Left lung (tissue), 4 donors: ENCODE measurements at regions not wholly inside any gene's neighbourhood (a gene's known extent, or its start where the extent isn't known, plus 50 kb on each side); places are given as distances from the start of the nearest gene placed in this dataset.

ENCODE experiments used
- ATAC-seq: fragments of 200-7000 bp; cut with Tn5 transposase; one replicate; pipeline ENCODE4 v1.9.1; 2020; ENCODE audit warnings: moderate library complexity
- DNase-seq, 4 donors: peaks; one replicate each; pipeline ENCODE4 v3.0.0-alpha.2; 2013 to 2020
- H3K27ac ChIP-seq, 2 donors: fragments of 200-600 bp; sonication (generic) in 1 of 2; one replicate each; pipeline versions ENCODE4 v1.5.0 to v1.8.0; 2020 to 2021
- H3K27me3 ChIP-seq, 2 donors: fragments of 200-600 bp; sonication (generic) in 1 of 2; one replicate each; pipeline versions ENCODE4 v1.5.0 to v1.8.0; 2020 to 2021
- H3K36me3 ChIP-seq, 2 donors: fragments of 200-600 bp; sonication (generic) in 1 of 2; one replicate each; pipeline versions ENCODE4 v1.5.0 to v1.8.0; 2020 to 2021
- H3K4me1 ChIP-seq, 2 donors: fragments of 200-600 bp; one replicate each; pipeline ENCODE4 v1.8.0; 2021
- H3K4me3 ChIP-seq, 2 donors: fragments of 200-600 bp; sonication (generic) in 1 of 2; one replicate each; pipeline versions ENCODE4 v1.5.0 to v1.8.0; 2020 to 2021; ENCODE audit warnings: mild to moderate bottlenecking in 1 of 2
- H3K9me3 ChIP-seq, 2 donors: fragments of 200-600 bp; sonication (generic) in 1 of 2; one replicate each; pipeline versions ENCODE4 v1.5.0 to v1.8.0; 2020 to 2021
- CTCF ChIP-seq, 2 donors: fragments of 200-600 bp; sonication (generic) in 1 of 2; IDR thresholded peaks; one replicate each; pipeline versions ENCODE4 v1.5.0 to v1.8.0; 2021; ENCODE audit warnings: antibody characterized with exemption in 2 of 2
- intact Hi-C, 2 donors: fragments of 100-400 bp; cut with DNase I; formaldehyde crosslinking; loops; one replicate each; pipeline versions ENCODE4 v1.11.2 to v1.14.2; 2022
- donor health status: DM: no; HTN: yes; CAD: no.
- donor health status: DM: no; HTN: no; CAD: no.

GRCh38 chr9:111232997-111233790 lies 96.8 kb downstream of the OR2K2 start:
- H3K4me1 ChIP-seq: no peaks in the 10 kb centered on the region
- no peak overlapping the region for H3K27ac ChIP-seq
- no peak for TF ChIP-seq CTCF (IDR thresholded peaks at IDR 0.05)
- H3K9me3 ChIP-seq: no peaks in the 10 kb centered on the region
- no peak for ATAC-seq
- intact Hi-C loops: no loop called here
- DNase-seq: no peak
- no peak overlapping the region for H3K4me3 ChIP-seq
- no peaks in the 10 kb centered on the region for H3K27me3 ChIP-seq
- no peaks in the 10 kb centered on the region for H3K36me3 ChIP-seq

- TF ChIP-seq CTCF (IDR thresholded peaks at IDR 0.05): no peak
- Histone ChIP-seq H3K27ac (no peak overlapping the region), H3K4me1 (no peaks in the 10 kb centered on the region), H3K27me3 (no peaks in the 10 kb centered on the region), H3K9me3 (no peaks in the 10 kb centered on the region), H3K36me3 (no peaks in the 10 kb centered on the region), H3K4me3 (no peak overlapping the region)
- DNase-seq: no peak
- ATAC-seq: no peak
- intact Hi-C loops: no loop called here
Observed at GRCh38 chr9:111231801-111232580, 98.0 kb downstream of the OR2K2 start.

- TF ChIP-seq CTCF (IDR thresholded peaks at IDR 0.05): no peak
- Histone ChIP-seq H3K36me3 (no peaks in the 10 kb centered on the region), H3K4me1 (no peaks in the 10 kb centered on the region), H3K27me3 (no peaks in the 10 kb centered on the region), H3K27ac (no peak overlapping the region), H3K9me3 (no peaks in the 10 kb centered on the region), H3K4me3 (no peak overlapping the region)
- intact Hi-C loops: no loop called here
- DNase-seq (no peak), ATAC-seq (no peak)
Observed at GRCh38 chr9:111222757-111223156, 107.3 kb downstream of the OR2K2 start.

- no peak for TF ChIP-seq CTCF (IDR thresholded peaks at IDR 0.05)
- no peak for DNase-seq
- Histone ChIP-seq H3K4me1 (no peaks in the 10 kb centered on the region), H3K9me3 (no peaks in the 10 kb centered on the region), H3K27ac (no peak overlapping the region), H3K4me3 (no peak overlapping the region), H3K27me3 (no peaks in the 10 kb centered on the region), H3K36me3 (no peaks in the 10 kb centered on the region)
- intact Hi-C loops: no loop called here
- ATAC-seq: no peak
Observed at GRCh38 chr9:111212874-111213273, 117.2 kb downstream of the OR2K2 start.

- H3K4me3 ChIP-seq: no peak overlapping the region
- no peak for DNase-seq
- no peaks in the 10 kb centered on the region for H3K27me3 ChIP-seq
- H3K36me3 ChIP-seq: no peaks in the 10 kb centered on the region
- ATAC-seq: no peak
- H3K9me3 ChIP-seq: peaks cover 0 to 16% of the 10 kb centered on the region in 2 donors
- intact Hi-C loops: no loop called here
- no peaks in the 10 kb centered on the region for H3K4me1 ChIP-seq
- H3K27ac ChIP-seq: no peak overlapping the region
- TF ChIP-seq CTCF (IDR thresholded peaks at IDR 0.05): no peak
Observed at GRCh38 chr9:111198936-111199335, 131.1 kb downstream of the OR2K2 start.
